Tibial artery (tissue), 4 donors: ENCODE measurements at regions not wholly inside any gene's neighbourhood (a gene's known extent, or its start where the extent isn't known, plus 50 kb on each side); places are given as distances from the start of the nearest gene placed in this dataset.

Experiments
- DNase-seq, 2 donors: peaks; one replicate each; pipeline ENCODE4 v3.0.0-alpha.2; 2019
- H3K27ac ChIP-seq, 2 donors: fragments of 200-600 bp; sonication (generic) in 1 of 2; 1 replicate in 1 of 2; 2 replicates in 1 of 2; pipeline ENCODE4 v1.5.1; 2018 to 2019; ENCODE audit warnings: mild to moderate bottlenecking in 1 of 2
- H3K27me3 ChIP-seq, 2 donors: fragments of 200-600 bp; sonication (generic) in 1 of 2; one replicate each; pipeline versions ENCODE4 v1.5.1 to v1.6.0; 2016 to 2019
- H3K36me3 ChIP-seq, 3 donors: fragments of 200-600 bp; sonication (generic) in 2 of 3; one replicate each; pipeline ENCODE4 v1.5.1; 2016 to 2019; ENCODE audit warnings: mild to moderate bottlenecking in 2 of 3
- H3K4me1 ChIP-seq, 4 donors: fragments of 200-600 bp; sonication (generic) in 2 of 4; 1 replicate in 3 of 4; 2 replicates in 1 of 4; pipeline ENCODE4 v1.5.1; 2016 to 2019
- H3K4me3 ChIP-seq, 2 donors: fragments of 200-600 bp; sonication (generic) in 1 of 2; 1 replicate in 1 of 2; 2 replicates in 1 of 2; pipeline ENCODE4 v1.5.1; 2018 to 2019; ENCODE audit warnings: mild to moderate bottlenecking in 2 of 2
- H3K9me3 ChIP-seq, 3 donors: fragments of 200-600 bp; sonication (generic) in 1 of 3; one replicate each; pipeline ENCODE4 v1.5.1; 2016 to 2019
- CTCF ChIP-seq, 2 experiments: fragments of 200-600 bp in 1 of 2; fragments of 450-650 bp in 1 of 2; IDR thresholded peaks; one replicate each; pipeline ENCODE4 v1.5.1; 2017 to 2019; ENCODE audit warnings: antibody characterized with exemption in 2 of 2, mild to moderate bottlenecking in 1 of 2, moderate library complexity in 1 of 2
- intact Hi-C: fragments of 100-400 bp; cut with DNase I; formaldehyde crosslinking; loops from one replicate; pipeline ENCODE4 v1.15.0; 2023; ENCODE audit warnings: low total_unique reads

- Histone ChIP-seq H3K27ac (no peak overlapping the region), H3K4me3 (no peak overlapping the region), H3K9me3 (peaks cover 0 to 15% (median 8%) of the 10 kb centered on the region in 3 donors), H3K4me1 (no peaks in the 10 kb centered on the region), H3K36me3 (no peaks in the 10 kb centered on the region), H3K27me3 (no peaks in the 10 kb centered on the region)
- no peak for TF ChIP-seq CTCF (IDR thresholded peaks at IDR 0.05)
- no peak for DNase-seq
- intact Hi-C loops: no loop called here
These were observed 51.8 kb downstream of the ASCL4 start for GRCh38 chr12:107826276-107826675.

- no peak for DNase-seq
- Histone ChIP-seq H3K36me3 (no peaks in the 10 kb centered on the region), H3K9me3 (peaks cover 0 to 15% (median 8%) of the 10 kb centered on the region in 3 donors), H3K27me3 (peaks cover 0 to 12% of the 10 kb centered on the region in 2 donors), H3K4me1 (no peaks in the 10 kb centered on the region), H3K4me3 (no peak overlapping the region), H3K27ac (no peak overlapping the region)
- no peak for TF ChIP-seq CTCF (IDR thresholded peaks at IDR 0.05)
- intact Hi-C loops: no loop called here
These were observed 54.8 kb downstream of the ASCL4 start for GRCh38 chr12:107829271-107829670.

GRCh38 chr12:107832441-107832840 is 57.9 kb downstream of the ASCL4 start:
- peaks cover 0 to 21% of the 10 kb centered on the region in 2 donors for H3K27me3 ChIP-seq
- H3K4me3 ChIP-seq: no peak overlapping the region
- intact Hi-C loops: no loop called here
- DNase-seq: no peak
- TF ChIP-seq CTCF (IDR thresholded peaks at IDR 0.05): no peak
- no peaks in the 10 kb centered on the region for H3K4me1 ChIP-seq
- H3K27ac ChIP-seq: no peak overlapping the region
- H3K36me3 ChIP-seq: no peaks in the 10 kb centered on the region
- H3K9me3 ChIP-seq: no peaks in the 10 kb centered on the region

- intact Hi-C loops: no loop called here
- Histone ChIP-seq H3K4me3 (no peak overlapping the region), H3K27ac (no peak overlapping the region), H3K36me3 (no peaks in the 10 kb centered on the region), H3K27me3 (peaks cover 0 to 44% of the 10 kb centered on the region in 2 donors), H3K9me3 (no peaks in the 10 kb centered on the region), H3K4me1 (peaks cover 0 to 24% (median 20%) of the 10 kb centered on the region in 4 donors)
- TF ChIP-seq CTCF (IDR thresholded peaks at IDR 0.05): no peak
- no peak for DNase-seq
These were observed 65.7 kb downstream of the ASCL4 start for GRCh38 chr12:107840186-107840585.

- TF ChIP-seq CTCF (IDR thresholded peaks at IDR 0.05): no peak
- Histone ChIP-seq H3K9me3 (no peaks in the 10 kb centered on the region), H3K27me3 (peaks cover 0 to 55% of the 10 kb centered on the region in 2 donors), H3K27ac (no peak overlapping the region), H3K4me3 (peak overlapping the region; percentile 23 to 37), H3K4me1 (peaks cover 0 to 29% (median 20%) of the 10 kb centered on the region in 4 donors), H3K36me3 (no peaks in the 10 kb centered on the region)
- no peak for DNase-seq
- intact Hi-C loops: no loop called here
These were observed 69.1 kb downstream of the ASCL4 start for GRCh38 chr12:107843351-107844311.
